IgD-negative memory B cell (primary cell): ENCODE measurements at regions not wholly inside any gene's neighbourhood (a gene's known extent, or its start where the extent isn't known, plus 50 kb on each side); places are given as distances from the start of the nearest gene placed in this dataset.
"Not testable (repeated sequence)": the region's sequence is repeated elsewhere in the genome, so short reads cannot be mapped to it uniquely, and the experiment has no call there.

Experiments used
- H3K27ac Mint-ChIP-seq, 3 donors: one replicate each; pipeline ENCODE4 v1.8.0; 2020 to 2022; ENCODE audit warnings: mild to moderate bottlenecking in 3 of 3, mixed read lengths in 3 of 3, moderate library complexity in 1 of 3
- H3K27me3 Mint-ChIP-seq: one replicate; pipeline ENCODE4 v1.8.0; 2021; ENCODE audit warnings: mixed read lengths
- H3K36me3 Mint-ChIP-seq: one replicate; pipeline ENCODE4 v1.8.0; 2020; ENCODE audit warnings: mild to moderate bottlenecking, mixed read lengths
- H3K4me1 Mint-ChIP-seq, 3 donors: one replicate each; pipeline ENCODE4 v1.8.0; 2020 to 2022; ENCODE audit warnings: mixed read lengths in 3 of 3, mild to moderate bottlenecking in 1 of 3
- H3K4me3 Mint-ChIP-seq, 4 donors: one replicate each; pipeline ENCODE4 v1.8.0; 2020 to 2022; ENCODE audit warnings: mild to moderate bottlenecking in 4 of 4, mixed read lengths in 4 of 4, moderate library complexity in 3 of 4
- H3K9me3 Mint-ChIP-seq, 3 donors: one replicate each; pipeline ENCODE4 v1.8.0; 2020 to 2021; ENCODE audit warnings: mixed read lengths in 3 of 3, mild to moderate bottlenecking in 1 of 3

- Mint-ChIP-seq H3K4me1 (peaks cover 0 to 3% (median 0%) of the 10 kb centered on the region in 3 donors), H3K27me3 (no peaks in the 10 kb centered on the region), H3K36me3 (no peaks in the 10 kb centered on the region), H3K4me3 (no peak overlapping the region), H3K9me3 (peaks cover 0 to 16% (median 8%) of the 10 kb centered on the region in 3 donors), H3K27ac (no peak overlapping the region)
Measured at GRCh38 chr13:84784443-84785153, 902.3 kb upstream of the SLITRK1 start.

GRCh38 chr13:84777316-84777715 is 895.0 kb upstream of the SLITRK1 start:
- no peaks in the 10 kb centered on the region for H3K36me3 Mint-ChIP-seq
- no peak overlapping the region for H3K4me3 Mint-ChIP-seq
- H3K9me3 Mint-ChIP-seq, result peaks cover 0 to 23% (median 1%) of the 10 kb centered on the region in 3 donors
- peaks cover 0 to 3% (median 0%) of the 10 kb centered on the region in 3 donors for H3K4me1 Mint-ChIP-seq
- no peaks in the 10 kb centered on the region for H3K27me3 Mint-ChIP-seq
- H3K27ac Mint-ChIP-seq, result no peak overlapping the region

DNA sequence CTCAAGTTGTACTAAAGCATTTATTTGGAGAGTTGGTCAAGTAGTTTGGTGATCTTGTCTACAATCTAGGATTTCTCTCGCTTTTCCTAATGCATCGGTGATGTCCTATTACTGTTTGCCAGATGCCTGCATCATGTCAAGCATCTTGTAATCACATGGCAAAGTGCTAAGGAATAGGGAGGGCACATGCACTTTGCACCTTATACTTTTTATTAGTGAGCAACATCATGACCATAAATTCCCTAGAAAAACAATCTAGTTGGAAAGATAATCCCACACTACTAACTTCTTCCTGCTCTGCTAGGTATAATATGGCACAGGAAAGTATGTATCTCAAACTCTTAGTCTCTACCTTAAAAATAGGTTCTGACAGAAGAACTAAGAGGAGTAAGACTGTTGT is 894.3 kb upstream of the SLITRK1 start:
- no peaks in the 10 kb centered on the region for H3K36me3 Mint-ChIP-seq
- H3K27ac Mint-ChIP-seq, result no peak overlapping the region
- H3K9me3 Mint-ChIP-seq, result peaks cover 0 to 18% (median 1%) of the 10 kb centered on the region in 3 donors
- no peaks in the 10 kb centered on the region for H3K27me3 Mint-ChIP-seq
- H3K4me3 Mint-ChIP-seq, result no peak overlapping the region
- H3K4me1 Mint-ChIP-seq, result peaks cover 0 to 3% (median 0%) of the 10 kb centered on the region in 3 donors

DNA sequence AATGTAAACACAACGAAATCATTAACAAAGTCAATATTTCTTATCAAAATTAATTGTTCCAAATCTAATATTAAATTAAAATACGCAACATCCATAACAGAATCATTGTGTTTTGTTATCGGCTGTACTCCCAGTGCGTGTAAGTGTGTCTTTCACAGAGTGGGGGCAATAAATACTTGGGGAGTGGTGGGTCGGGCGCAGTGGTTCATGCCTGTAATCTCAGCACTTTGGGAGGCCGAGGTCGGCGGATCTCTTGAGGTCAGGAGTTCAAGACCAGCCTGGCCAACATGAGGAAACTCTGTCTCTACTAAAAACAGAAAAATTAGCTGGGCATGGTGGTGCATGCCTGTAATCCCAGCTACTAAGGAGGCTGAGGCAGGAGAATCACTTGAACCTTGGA is 893.6 kb upstream of the SLITRK1 start:
- H3K4me3 Mint-ChIP-seq, H3K27ac Mint-ChIP-seq, H3K36me3 Mint-ChIP-seq, H3K4me1 Mint-ChIP-seq, H3K27me3 Mint-ChIP-seq: not testable (repeated sequence)
- peaks cover 0 to 17% (median 3%) of the 10 kb centered on the region in 3 donors for H3K9me3 Mint-ChIP-seq

DNA sequence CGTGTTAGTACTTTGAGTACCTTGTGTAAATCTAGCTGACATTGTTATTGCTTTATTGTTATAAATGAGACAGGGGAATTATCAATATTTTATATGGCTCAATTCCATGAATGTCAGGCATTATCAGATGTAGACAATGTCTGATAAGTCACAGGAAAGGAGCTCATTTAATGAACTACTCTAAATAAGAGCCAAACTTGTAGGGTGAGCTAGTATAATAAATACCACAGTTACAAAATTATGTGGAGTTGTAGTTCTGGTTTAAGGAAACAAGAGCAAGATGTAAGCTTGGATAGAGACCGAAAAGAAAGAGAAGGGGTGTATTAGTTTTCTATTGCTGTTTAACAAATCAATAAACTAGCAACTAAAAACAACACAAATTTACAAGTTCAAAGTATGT is 891.8 kb upstream of the SLITRK1 start:
- Mint-ChIP-seq H3K27me3 (no peaks in the 10 kb centered on the region), H3K9me3 (peaks cover 0 to 14% (median 2%) of the 10 kb centered on the region in 3 donors), H3K4me3 (no peak overlapping the region), H3K36me3 (no peaks in the 10 kb centered on the region), H3K27ac (no peak overlapping the region), H3K4me1 (no peaks in the 10 kb centered on the region)

- H3K9me3 Mint-ChIP-seq, result peaks cover 0 to 17% (median 0%) of the 10 kb centered on the region in 3 donors
- H3K27me3 Mint-ChIP-seq, result no peaks in the 10 kb centered on the region
- H3K36me3 Mint-ChIP-seq, result no peaks in the 10 kb centered on the region
- no peak overlapping the region for H3K4me3 Mint-ChIP-seq
- H3K27ac Mint-ChIP-seq, result no peak overlapping the region
- H3K4me1 Mint-ChIP-seq, result no peaks in the 10 kb centered on the region
Measured at GRCh38 chr13:84760956-84761355, 878.7 kb upstream of the SLITRK1 start.

DNA sequence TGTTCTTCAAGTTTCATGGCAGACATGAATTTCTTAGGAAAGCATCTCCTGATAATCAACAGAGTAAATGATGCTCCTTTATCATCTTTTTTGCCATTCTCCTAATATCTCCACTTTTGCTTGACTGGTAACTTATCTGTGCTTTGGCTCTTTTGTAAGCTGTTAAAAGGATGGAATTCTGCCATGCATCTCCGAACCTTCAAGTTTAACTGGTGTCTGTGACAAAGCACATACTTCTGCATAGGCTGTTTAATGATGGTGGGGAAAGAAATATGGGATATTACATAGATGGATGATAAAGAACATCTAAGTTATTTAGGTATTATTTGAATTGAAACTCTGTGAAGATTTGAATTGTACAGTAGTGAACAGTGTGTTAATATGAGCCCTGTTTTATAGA is 866.9 kb upstream of the SLITRK1 start:
- Mint-ChIP-seq H3K27ac (no peak overlapping the region), H3K36me3 (peaks cover 1% of the 10 kb centered on the region), H3K4me1 (no peaks in the 10 kb centered on the region), H3K9me3 (peaks cover 1 to 12% (median 2%) of the 10 kb centered on the region in 3 donors), H3K27me3 (no peaks in the 10 kb centered on the region), H3K4me3 (no peak overlapping the region)

- Mint-ChIP-seq H3K27me3 (no peaks in the 10 kb centered on the region), H3K4me3 (no peak overlapping the region), H3K9me3 (peaks cover 1 to 8% (median 2%) of the 10 kb centered on the region in 3 donors), H3K36me3 (peaks cover 1% of the 10 kb centered on the region), H3K27ac (no peak overlapping the region), H3K4me1 (no peaks in the 10 kb centered on the region)
Measured at GRCh38 chr13:84745051-84745551, 862.8 kb upstream of the SLITRK1 start.

DNA sequence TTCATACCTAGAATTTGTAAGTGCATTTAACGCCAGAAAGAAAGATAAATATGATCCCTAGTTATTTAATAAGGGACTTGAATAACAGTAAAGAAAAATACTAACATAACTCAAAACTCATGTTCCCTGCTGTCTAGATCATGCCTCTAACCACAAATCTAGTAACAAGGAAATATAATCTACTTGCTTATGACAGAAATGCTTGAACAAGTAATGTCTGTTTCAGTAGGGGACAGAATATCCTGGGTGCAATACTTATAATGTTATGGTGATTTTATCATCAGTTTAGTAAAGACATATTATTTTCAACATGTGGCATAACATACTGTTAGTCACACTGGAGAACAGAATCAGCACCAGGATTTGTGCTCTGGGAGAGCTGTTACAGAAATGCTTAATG is 861.9 kb upstream of the SLITRK1 start:
- no peaks in the 10 kb centered on the region for H3K27me3 Mint-ChIP-seq
- H3K36me3 Mint-ChIP-seq, result peaks cover 1% of the 10 kb centered on the region
- H3K9me3 Mint-ChIP-seq, result peaks cover 1 to 8% (median 2%) of the 10 kb centered on the region in 3 donors
- no peak overlapping the region for H3K4me3 Mint-ChIP-seq
- no peaks in the 10 kb centered on the region for H3K4me1 Mint-ChIP-seq
- no peak overlapping the region for H3K27ac Mint-ChIP-seq

DNA sequence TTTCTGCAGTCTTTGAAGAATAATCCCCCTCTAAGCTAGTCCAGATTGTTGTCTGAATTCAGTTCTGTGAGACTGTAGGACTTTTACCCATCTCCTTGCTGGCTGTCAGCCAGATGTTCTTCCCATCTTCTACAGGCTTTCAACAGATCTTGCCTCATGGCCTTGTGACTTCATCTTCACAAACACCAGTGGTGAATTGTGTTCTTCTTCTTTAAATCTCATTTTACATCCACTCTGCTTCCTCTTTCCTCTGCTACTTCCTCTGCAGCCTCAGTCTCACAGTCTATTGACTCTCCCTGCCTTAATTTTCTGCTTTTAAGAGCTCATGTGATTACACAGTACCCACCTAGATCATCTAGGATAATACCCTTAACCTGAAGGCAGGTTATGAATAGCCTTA is 859.0 kb upstream of the SLITRK1 start:
- H3K27me3 Mint-ChIP-seq, result no peaks in the 10 kb centered on the region
- peaks cover 4 to 9% (median 5%) of the 10 kb centered on the region in 3 donors for H3K9me3 Mint-ChIP-seq
- H3K4me3 Mint-ChIP-seq, result no peak overlapping the region
- no peak overlapping the region for H3K27ac Mint-ChIP-seq
- H3K36me3 Mint-ChIP-seq, result peaks cover 1% of the 10 kb centered on the region
- H3K4me1 Mint-ChIP-seq, result no peaks in the 10 kb centered on the region

DNA sequence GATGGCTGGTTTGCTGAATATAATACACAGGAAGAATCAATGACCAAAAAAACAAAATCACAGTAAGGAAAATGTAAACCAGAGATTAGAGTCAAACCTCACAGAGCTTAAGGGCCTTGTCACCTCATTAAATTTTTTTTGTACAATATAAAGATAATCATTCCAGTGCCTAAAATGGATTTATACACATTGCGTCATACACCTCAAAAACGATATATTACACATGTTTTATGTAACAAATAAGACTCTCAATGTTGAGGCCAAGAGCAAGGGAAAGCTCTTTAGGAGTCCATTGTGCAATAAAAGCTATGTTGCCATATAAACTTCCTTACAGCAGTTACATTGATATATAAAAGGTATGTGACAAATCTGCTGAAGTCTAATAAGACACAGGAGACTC is 856.7 kb upstream of the SLITRK1 start:
- no peaks in the 10 kb centered on the region for H3K27me3 Mint-ChIP-seq
- H3K36me3 Mint-ChIP-seq, result no peaks in the 10 kb centered on the region
- no peak overlapping the region for H3K27ac Mint-ChIP-seq
- no peak overlapping the region for H3K4me3 Mint-ChIP-seq
- H3K9me3 Mint-ChIP-seq, result peaks cover 3 to 20% (median 3%) of the 10 kb centered on the region in 3 donors
- H3K4me1 Mint-ChIP-seq, result no peaks in the 10 kb centered on the region

DNA sequence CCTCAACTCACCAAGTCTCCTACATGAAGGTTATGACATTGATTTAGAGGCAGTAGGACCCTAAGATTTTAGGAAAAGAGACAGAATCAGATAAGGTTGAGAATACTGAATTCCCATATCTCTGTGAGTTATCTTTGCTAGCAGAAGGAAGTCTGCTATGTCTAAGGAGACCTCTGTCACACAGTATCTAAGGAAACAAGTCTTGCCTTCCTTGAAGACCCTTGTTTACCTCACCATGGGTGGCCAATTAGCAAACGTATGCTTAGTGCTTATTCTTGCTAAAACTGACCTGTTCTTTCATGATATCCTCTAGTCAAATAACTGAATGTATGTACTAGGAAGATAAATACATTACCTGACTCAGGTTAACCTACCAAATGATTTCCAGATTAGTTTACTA is 855.4 kb upstream of the SLITRK1 start:
- Mint-ChIP-seq H3K4me3 (no peak overlapping the region), H3K27me3 (no peaks in the 10 kb centered on the region), H3K27ac (no peak overlapping the region)

DNA sequence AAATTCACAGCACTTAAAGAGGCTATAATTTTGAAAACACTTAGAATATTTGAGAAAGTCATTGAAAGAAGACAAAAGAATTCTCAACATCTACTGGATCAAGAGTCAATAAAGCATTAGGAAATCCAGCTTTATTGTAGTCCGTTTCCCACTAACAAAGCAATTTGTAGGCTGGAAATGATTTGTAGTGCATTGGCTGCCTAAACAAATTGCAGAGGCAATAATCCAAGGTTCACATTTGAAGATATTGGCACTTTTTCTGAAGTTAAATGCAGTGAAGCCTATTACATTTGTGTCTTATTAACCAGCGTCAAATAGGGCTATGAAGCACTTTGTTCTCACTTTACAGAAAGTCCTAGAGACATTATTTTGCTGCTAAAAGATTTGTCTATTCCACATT is 848.1 kb upstream of the SLITRK1 start:
- Mint-ChIP-seq H3K27ac (no peak overlapping the region), H3K4me1 (no peaks in the 10 kb centered on the region), H3K4me3 (no peak overlapping the region), H3K27me3 (no peaks in the 10 kb centered on the region), H3K36me3 (no peaks in the 10 kb centered on the region), H3K9me3 (peaks cover 0 to 9% (median 4%) of the 10 kb centered on the region in 3 donors)

More for the DNA sequence above, 855.4 kb upstream of the SLITRK1 start:
- peaks cover 3 to 15% (median 7%) of the 10 kb centered on the region in 3 donors for H3K9me3 Mint-ChIP-seq
- H3K36me3 Mint-ChIP-seq, result no peaks in the 10 kb centered on the region
- no peaks in the 10 kb centered on the region for H3K4me1 Mint-ChIP-seq

- Mint-ChIP-seq H3K27me3 (no peaks in the 10 kb centered on the region), H3K4me1 (no peaks in the 10 kb centered on the region), H3K36me3 (no peaks in the 10 kb centered on the region), H3K4me3 (no peak overlapping the region), H3K27ac (no peak overlapping the region), H3K9me3 (peaks cover 1 to 6% (median 2%) of the 10 kb centered on the region in 3 donors)
Measured at GRCh38 chr13:84705982-84706710, 823.9 kb upstream of the SLITRK1 start.

DNA sequence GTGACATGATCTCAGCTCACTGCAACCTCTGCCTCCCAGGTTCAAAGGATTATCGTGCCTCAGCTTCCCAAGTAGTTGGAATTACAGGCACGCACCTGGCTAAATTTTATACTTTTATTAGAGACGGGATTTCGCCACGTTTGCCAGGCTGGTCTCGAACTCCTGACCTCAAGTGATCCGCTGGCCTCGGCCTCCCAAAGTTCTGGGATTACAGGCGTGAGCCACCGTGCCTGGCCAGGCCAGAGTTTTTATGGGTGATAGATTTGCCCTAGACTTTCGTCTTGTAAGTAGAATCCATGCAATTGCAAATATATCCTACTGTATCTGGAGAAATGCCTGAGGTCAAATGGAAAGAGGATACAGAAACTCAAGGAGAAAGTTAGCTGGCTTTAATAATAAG is 819.9 kb upstream of the SLITRK1 start:
- Mint-ChIP-seq H3K4me1 (no peaks in the 10 kb centered on the region), H3K27ac (peak overlapping the region in 1 of 3 donors; percentile 86), H3K4me3 (no peak overlapping the region), H3K27me3 (no peaks in the 10 kb centered on the region), H3K36me3 (no peaks in the 10 kb centered on the region), H3K9me3 (peaks cover 1 to 6% (median 2%) of the 10 kb centered on the region in 3 donors)
